Body of pancreas (tissue), 4 donors: ENCODE measurements at regions not wholly inside any gene's neighbourhood (a gene's known extent, or its start where the extent isn't known, plus 50 kb on each side); places are given as distances from the start of the nearest gene placed in this dataset.
A peak's percentile ranks its signal among the peaks of the same experiment; 100 is the strongest.

Experiments used
- ATAC-seq: fragments of 150-250 bp; one replicate; pipeline ENCODE4 v1.9.1; 2016
- DNase-seq, 4 donors: peaks; one replicate each; pipeline ENCODE4 v3.0.0-alpha.2; 2019
- H3K27ac ChIP-seq, 4 donors: fragments of 200-600 bp; sonication (generic); 1 replicate in 3 of 4; 2 replicates in 1 of 4; pipeline versions ENCODE4 v1.5.1 to v1.6.1; 2016 to 2019; ENCODE audit warnings: mild to moderate bottlenecking in 1 of 4, mixed read lengths in 1 of 4, moderate library complexity in 1 of 4
- H3K27me3 ChIP-seq, 2 donors: fragments of 200-600 bp; sonication (generic); one replicate each; pipeline ENCODE4 v1.6.0; 2016; ENCODE audit warnings: mild to moderate bottlenecking in 1 of 2
- H3K36me3 ChIP-seq, 2 donors: fragments of 200-600 bp; sonication (generic); replicated peaks in 1 of 2; 2 replicates each; pipeline ENCODE4 v1.5.1; 2016; ENCODE audit warnings: low read depth in 2 of 2; ENCODE audit not compliant: insufficient read depth in 1 of 2
- H3K4me1 ChIP-seq: fragments of 200-600 bp; sonication (generic); one replicate; pipeline ENCODE4 v1.6.0; 2016
- H3K4me3 ChIP-seq, 2 donors: fragments of 200-600 bp; sonication (generic); 1 replicate in 1 of 2; 2 replicates in 1 of 2; pipeline ENCODE4 v1.5.1; 2016 to 2019
- H3K9me3 ChIP-seq, 3 donors: fragments of 200-600 bp; sonication (generic); 1 replicate in 2 of 3; 2 replicates in 1 of 3; pipeline ENCODE4 v1.5.1; 2016
- POLR2A ChIP-seq, 3 donors: fragments of 450-650 bp; IDR thresholded peaks; one replicate each; pipeline ENCODE4 v1.6.1; 2016; ENCODE audit warnings: antibody characterized with exemption in 3 of 3, mild to moderate bottlenecking in 2 of 3
- whole genome bisulfite sequencing, 2 donors: methylation state at CpG; one replicate each; pipeline ENCODE4 v1.1.5; 2017; 5-methylcytosine and 5-hydroxymethylcytosine counted together
- intact Hi-C: fragments of 100-400 bp; cut with DNase I; formaldehyde crosslinking; loops from one replicate; pipeline ENCODE4 v1.15.1; 2023
- TF ChIP-seq, protein P1 (sequence below), 7 experiments: fragments of 450-650 bp in 4 of 7; fragments of 200-600 bp in 3 of 7; sonication (generic) in 3 of 7; IDR thresholded peaks; one replicate each; pipeline ENCODE4 v1.5.1; 2016 to 2019; ENCODE audit warnings: antibody characterized with exemption in 7 of 7

DNA sequence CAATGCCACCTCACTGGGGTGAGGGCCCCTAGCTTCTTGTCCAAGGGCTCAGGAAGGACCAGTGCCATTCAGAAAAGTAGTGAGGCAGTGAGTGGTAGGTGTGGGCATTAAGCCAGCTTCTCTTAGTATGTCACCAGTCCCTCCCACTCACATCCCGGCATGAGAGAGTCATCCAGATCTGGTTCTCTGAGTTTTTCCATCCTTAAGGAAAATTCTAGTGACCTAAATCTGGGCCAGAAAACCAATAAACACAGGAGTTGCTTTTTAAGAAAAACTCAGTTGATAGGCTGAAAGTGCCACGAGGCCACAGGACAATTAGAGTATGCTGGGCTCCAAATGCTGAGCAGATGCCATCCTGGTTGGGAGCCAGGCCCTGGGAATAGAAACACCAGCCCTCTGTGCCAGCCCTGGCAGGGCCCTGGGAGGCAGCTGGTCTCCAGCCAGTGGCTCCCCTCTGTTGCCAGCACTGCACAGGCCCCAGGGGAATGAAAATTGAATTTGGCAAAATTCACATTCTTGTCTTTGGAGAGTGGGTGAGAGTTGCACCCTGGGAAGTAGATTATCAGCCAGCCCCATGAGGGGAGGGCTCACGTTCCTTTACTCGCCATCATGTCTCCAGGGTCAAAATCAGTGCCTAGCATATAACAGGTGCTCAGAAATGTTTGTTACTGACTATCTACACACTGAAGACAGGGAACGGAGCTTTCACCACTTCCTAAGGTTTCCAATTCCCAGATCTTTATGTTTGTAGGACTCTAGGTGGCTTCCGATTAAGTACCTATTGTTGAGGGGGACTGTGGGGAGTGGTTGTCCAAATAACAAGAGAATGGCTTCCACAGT, 52.8 kb downstream of the FAM43A start:
- H3K36me3 ChIP-seq: no peaks in the 10 kb centered on the region
- no peak overlapping the region for H3K4me3 ChIP-seq
- TF ChIP-seq, protein P1, sequence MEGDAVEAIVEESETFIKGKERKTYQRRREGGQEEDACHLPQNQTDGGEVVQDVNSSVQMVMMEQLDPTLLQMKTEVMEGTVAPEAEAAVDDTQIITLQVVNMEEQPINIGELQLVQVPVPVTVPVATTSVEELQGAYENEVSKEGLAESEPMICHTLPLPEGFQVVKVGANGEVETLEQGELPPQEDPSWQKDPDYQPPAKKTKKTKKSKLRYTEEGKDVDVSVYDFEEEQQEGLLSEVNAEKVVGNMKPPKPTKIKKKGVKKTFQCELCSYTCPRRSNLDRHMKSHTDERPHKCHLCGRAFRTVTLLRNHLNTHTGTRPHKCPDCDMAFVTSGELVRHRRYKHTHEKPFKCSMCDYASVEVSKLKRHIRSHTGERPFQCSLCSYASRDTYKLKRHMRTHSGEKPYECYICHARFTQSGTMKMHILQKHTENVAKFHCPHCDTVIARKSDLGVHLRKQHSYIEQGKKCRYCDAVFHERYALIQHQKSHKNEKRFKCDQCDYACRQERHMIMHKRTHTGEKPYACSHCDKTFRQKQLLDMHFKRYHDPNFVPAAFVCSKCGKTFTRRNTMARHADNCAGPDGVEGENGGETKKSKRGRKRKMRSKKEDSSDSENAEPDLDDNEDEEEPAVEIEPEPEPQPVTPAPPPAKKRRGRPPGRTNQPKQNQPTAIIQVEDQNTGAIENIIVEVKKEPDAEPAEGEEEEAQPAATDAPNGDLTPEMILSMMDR (IDR thresholded peaks at IDR 0.05): no peak
- TF ChIP-seq POLR2A (IDR thresholded peaks at IDR 0.05): no peak
- ATAC-seq: peak; percentile 70
- peak; percentile 39 to 73 (median 52) for DNase-seq
- H3K9me3 ChIP-seq: no peaks in the 10 kb centered on the region
- 52 to 55% methylated on average over 6 of the region's 6 CpGs for WGBS, 2 donors
- intact Hi-C loops: no loop called here
- H3K27ac ChIP-seq: peak overlapping the region in 2 of 4 donors; percentile 5 to 38
- H3K27me3 ChIP-seq: no peaks in the 10 kb centered on the region
- peaks cover 14% of the 10 kb centered on the region for H3K4me1 ChIP-seq

DNA sequence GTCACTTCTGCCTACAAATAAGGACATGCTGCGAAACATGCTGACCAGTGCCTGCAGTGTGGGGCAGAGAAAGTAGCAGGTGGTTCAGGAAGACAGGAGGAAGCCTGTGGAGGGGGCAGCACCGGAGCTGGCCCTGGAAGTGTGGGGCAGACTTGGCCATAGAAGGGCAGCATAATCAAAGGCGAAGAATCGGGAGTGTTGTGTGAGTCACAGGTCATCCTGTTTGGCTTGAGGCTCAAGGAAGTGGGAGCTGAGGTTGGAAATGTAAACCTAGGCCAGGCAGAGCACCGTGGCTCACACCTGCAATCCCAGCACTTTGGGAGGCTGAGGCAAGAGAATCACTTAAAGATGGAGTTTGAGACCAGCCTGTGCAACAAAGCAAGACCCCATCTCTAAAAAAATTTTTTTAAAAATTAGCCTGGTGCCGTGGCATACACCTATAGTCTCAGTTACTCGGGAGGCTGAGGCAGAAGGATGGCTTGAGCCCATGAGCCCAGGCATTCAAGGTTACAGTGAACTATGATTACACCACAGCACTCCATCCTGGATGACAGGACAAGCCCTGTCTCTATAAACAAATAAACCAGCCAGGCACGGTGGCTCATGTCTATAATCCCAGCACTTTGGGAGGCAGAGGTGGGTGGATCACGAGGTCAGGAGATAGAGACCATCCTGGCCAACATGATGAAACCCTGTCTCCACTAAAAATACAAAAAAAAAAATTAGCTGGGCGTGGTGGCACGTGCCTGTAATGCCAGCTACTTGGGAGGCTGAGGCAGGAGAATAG, 54.0 kb downstream of the FAM43A start:
- no peak overlapping the region for H3K4me3 ChIP-seq
- no peaks in the 10 kb centered on the region for H3K27me3 ChIP-seq
- TF ChIP-seq, protein P1 (IDR thresholded peaks at IDR 0.05): no peak
- TF ChIP-seq POLR2A (IDR thresholded peaks at IDR 0.05): no peak
- intact Hi-C loops: no loop called here
- H3K27ac ChIP-seq: peak overlapping the region in 1 of 4 donors; percentile 7
- no peaks in the 10 kb centered on the region for H3K36me3 ChIP-seq
- DNase-seq: no peak
- H3K9me3 ChIP-seq: no peaks in the 10 kb centered on the region
- H3K4me1 ChIP-seq: peaks cover 14% of the 10 kb centered on the region
- no peak for ATAC-seq
- 75% methylated on average over 11 of the region's 11 CpGs for WGBS, 2 donors

DNA sequence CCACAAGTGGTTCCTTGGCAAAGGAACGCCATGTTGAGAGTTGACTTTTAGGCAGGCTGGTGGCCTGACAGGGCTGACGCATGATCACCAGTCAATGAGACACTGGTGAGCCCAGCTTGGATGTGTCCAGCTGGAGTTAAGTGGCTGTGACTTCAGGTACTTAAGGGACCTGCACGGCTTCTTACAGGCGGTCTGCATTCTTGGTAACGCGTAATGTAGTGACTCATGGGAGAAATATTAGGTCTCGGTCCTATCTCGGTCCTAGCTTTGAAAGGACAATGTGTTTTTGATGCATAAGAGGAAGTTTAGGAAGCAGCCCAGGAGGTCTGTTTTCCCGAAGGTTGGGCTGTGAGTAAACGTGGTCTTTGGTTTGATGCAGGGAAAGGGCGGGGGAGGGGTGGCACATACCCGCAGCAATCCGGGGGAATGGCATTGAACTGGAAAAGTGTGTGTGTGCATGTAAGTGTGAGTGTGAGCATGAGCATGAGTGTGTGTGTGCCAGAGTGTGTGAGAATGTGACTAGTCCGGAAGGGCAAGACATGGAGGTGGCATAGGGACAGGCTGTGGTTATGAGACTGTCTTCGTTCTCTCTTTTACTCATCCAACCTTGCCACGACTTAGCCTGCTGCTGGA, 55.3 kb downstream of the FAM43A start:
- 36 to 45% methylated on average over 16 of the region's 16 CpGs for WGBS, 2 donors
- DNase-seq: peak in 1 of 4 donors; percentile 14

DNA sequence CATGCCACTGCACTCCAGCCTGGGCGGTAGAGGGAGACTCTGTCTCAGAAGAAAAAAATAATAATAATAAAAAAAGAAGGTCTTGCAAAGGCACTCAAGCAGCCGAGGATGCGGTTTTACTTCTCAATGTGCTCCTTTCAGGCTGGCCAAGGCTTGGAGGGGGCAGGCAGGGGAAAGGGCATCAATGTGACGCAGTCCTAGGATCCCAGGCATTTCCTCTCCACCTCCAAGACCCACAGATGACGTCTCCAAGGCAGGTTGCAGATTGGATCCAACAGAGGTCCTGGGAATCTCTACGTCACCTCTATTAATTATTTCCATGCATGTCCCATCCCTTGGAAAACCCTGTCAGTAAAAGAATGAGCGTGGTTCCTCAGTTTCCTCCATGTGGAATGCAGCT, 56.2 kb downstream of the FAM43A start:
- intact Hi-C loops: no loop called here
- WGBS, 2 donors: 61 to 65% methylated on average over 7 of the region's 7 CpGs
- ATAC-seq (no peak), DNase-seq (no peak)
- no peak for TF ChIP-seq POLR2A (IDR thresholded peaks at IDR 0.05)
- TF ChIP-seq, protein P1 (IDR thresholded peaks at IDR 0.05): no peak
- Histone ChIP-seq H3K4me3 (no peak overlapping the region), H3K36me3 (no peaks in the 10 kb centered on the region), H3K27me3 (no peaks in the 10 kb centered on the region), H3K4me1 (peaks cover 14% of the 10 kb centered on the region), H3K9me3 (no peaks in the 10 kb centered on the region), H3K27ac (no peak overlapping the region)

More for the DNA sequence above, 55.3 kb downstream of the FAM43A start:
- intact Hi-C loops: no loop called here
- Histone ChIP-seq H3K4me3 (no peak overlapping the region), H3K9me3 (no peaks in the 10 kb centered on the region), H3K27ac (peak overlapping the region; percentile 1 to 25 (median 7)), H3K36me3 (no peaks in the 10 kb centered on the region), H3K27me3 (no peaks in the 10 kb centered on the region), H3K4me1 (peaks cover 14% of the 10 kb centered on the region)
- TF ChIP-seq POLR2A (IDR thresholded peaks at IDR 0.05): no peak
- TF ChIP-seq, protein P1 (IDR thresholded peaks at IDR 0.05): no peak
- peak; percentile 72 for ATAC-seq
